ENCODE measurements at regions not wholly inside any gene's neighbourhood (a gene's known extent, or its start where the extent isn't known, plus 50 kb on each side); places are given as distances from the start of the nearest gene placed in this dataset.

GRCh38 chr4:15376145-15376544 lies 51.7 kb upstream of the C1QTNF7 start:
- no peak for TF ChIP-seq CTCF (conservative IDR thresholded peaks at IDR 0.05; ENCODE audit: low read depth in 2 of 2)
- TF ChIP-seq ZNF331 (CRISPR knock-in tag; IDR thresholded peaks at IDR 0.05; ENCODE audit: low read depth): no peak
- no peak for TF ChIP-seq EZH2 (IDR thresholded peaks at IDR 0.05; ENCODE audit: low read depth, unreplicated experiment)
- TF ChIP-seq, protein P1, sequence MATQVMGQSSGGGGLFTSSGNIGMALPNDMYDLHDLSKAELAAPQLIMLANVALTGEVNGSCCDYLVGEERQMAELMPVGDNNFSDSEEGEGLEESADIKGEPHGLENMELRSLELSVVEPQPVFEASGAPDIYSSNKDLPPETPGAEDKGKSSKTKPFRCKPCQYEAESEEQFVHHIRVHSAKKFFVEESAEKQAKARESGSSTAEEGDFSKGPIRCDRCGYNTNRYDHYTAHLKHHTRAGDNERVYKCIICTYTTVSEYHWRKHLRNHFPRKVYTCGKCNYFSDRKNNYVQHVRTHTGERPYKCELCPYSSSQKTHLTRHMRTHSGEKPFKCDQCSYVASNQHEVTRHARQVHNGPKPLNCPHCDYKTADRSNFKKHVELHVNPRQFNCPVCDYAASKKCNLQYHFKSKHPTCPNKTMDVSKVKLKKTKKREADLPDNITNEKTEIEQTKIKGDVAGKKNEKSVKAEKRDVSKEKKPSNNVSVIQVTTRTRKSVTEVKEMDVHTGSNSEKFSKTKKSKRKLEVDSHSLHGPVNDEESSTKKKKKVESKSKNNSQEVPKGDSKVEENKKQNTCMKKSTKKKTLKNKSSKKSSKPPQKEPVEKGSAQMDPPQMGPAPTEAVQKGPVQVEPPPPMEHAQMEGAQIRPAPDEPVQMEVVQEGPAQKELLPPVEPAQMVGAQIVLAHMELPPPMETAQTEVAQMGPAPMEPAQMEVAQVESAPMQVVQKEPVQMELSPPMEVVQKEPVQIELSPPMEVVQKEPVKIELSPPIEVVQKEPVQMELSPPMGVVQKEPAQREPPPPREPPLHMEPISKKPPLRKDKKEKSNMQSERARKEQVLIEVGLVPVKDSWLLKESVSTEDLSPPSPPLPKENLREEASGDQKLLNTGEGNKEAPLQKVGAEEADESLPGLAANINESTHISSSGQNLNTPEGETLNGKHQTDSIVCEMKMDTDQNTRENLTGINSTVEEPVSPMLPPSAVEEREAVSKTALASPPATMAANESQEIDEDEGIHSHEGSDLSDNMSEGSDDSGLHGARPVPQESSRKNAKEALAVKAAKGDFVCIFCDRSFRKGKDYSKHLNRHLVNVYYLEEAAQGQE (IDR thresholded peaks at IDR 0.05; ENCODE audit: unreplicated experiment): no peak
